ENCODE measurements at regions not wholly inside any gene's neighbourhood (a gene's known extent, or its start where the extent isn't known, plus 50 kb on each side); places are given as distances from the start of the nearest gene placed in this dataset.

GRCh38 chr3:59545374-59545773 lies 495.5 kb upstream of the CFAP20DC start:
- DNase-seq (ENCODE audit: low read depth, low spot score) = no peak

- no peak for DNase-seq (ENCODE audit: low read depth, low spot score)
Observed at GRCh38 chr3:59542276-59542675, 492.5 kb upstream of the CFAP20DC start.

GRCh38 chr3:59540696-59541095 lies 490.9 kb upstream of the CFAP20DC start:
- DNase-seq (ENCODE audit: low read depth, low spot score) = no peak

GRCh38 chr3:59540241-59540640 lies 490.4 kb upstream of the CFAP20DC start:
- DNase-seq (ENCODE audit: low read depth, low spot score) = no peak

- DNase-seq (ENCODE audit: low read depth, low spot score) = no peak
Observed at GRCh38 chr3:59538753-59539432, 489.1 kb upstream of the CFAP20DC start.

GRCh38 chr3:59535791-59536221 lies 486.0 kb upstream of the CFAP20DC start:
- no peak for DNase-seq (ENCODE audit: low read depth, low spot score)

- DNase-seq (ENCODE audit: low read depth, low spot score) = no peak
Observed at GRCh38 chr3:59531994-59532393, 482.2 kb upstream of the CFAP20DC start.

GRCh38 chr3:59531066-59531745 lies 481.4 kb upstream of the CFAP20DC start:
- DNase-seq (ENCODE audit: low read depth, low spot score) = no peak

GRCh38 chr3:59528251-59528650 lies 478.4 kb upstream of the CFAP20DC start:
- DNase-seq (ENCODE audit: low read depth, low spot score) = no peak

- DNase-seq (ENCODE audit: low read depth, low spot score) = no peak
Observed at GRCh38 chr3:59527493-59527892, 477.7 kb upstream of the CFAP20DC start.

GRCh38 chr3:59526999-59527398 lies 477.2 kb upstream of the CFAP20DC start:
- no peak for DNase-seq (ENCODE audit: low read depth, low spot score)

- DNase-seq (ENCODE audit: low read depth, low spot score) = no peak
Observed at GRCh38 chr3:59522550-59522949, 472.7 kb upstream of the CFAP20DC start.

GRCh38 chr3:59519094-59519493 lies 469.3 kb upstream of the CFAP20DC start:
- no peak for DNase-seq (ENCODE audit: low read depth, low spot score)

- DNase-seq (ENCODE audit: low read depth, low spot score) = no peak
Observed at GRCh38 chr3:59518283-59519055, 468.6 kb upstream of the CFAP20DC start.

GRCh38 chr3:59517388-59517787 lies 467.6 kb upstream of the CFAP20DC start:
- DNase-seq (ENCODE audit: low read depth, low spot score) = no peak

GRCh38 chr3:59515966-59516365 lies 466.1 kb upstream of the CFAP20DC start:
- DNase-seq (ENCODE audit: low read depth, low spot score) = no peak

- DNase-seq (ENCODE audit: low read depth, low spot score) = no peak
Observed at GRCh38 chr3:59514865-59515482, 465.1 kb upstream of the CFAP20DC start.

GRCh38 chr3:59513570-59513969 lies 463.7 kb upstream of the CFAP20DC start:
- no peak for DNase-seq (ENCODE audit: low read depth, low spot score)

GRCh38 chr3:59512066-59512465 lies 462.2 kb upstream of the CFAP20DC start:
- DNase-seq (ENCODE audit: low read depth, low spot score) = no peak

GRCh38 chr3:59510576-59510975 lies 460.8 kb upstream of the CFAP20DC start:
- DNase-seq (ENCODE audit: low read depth, low spot score) = no peak

- no peak for DNase-seq (ENCODE audit: low read depth, low spot score)
Observed at GRCh38 chr3:59508273-59508672, 458.4 kb upstream of the CFAP20DC start.

- no peak for DNase-seq (ENCODE audit: low read depth, low spot score)
Observed at GRCh38 chr3:59506191-59506590, 456.4 kb upstream of the CFAP20DC start.
